ENCODE measurements at regions not wholly inside any gene's neighbourhood (a gene's known extent, or its start where the extent isn't known, plus 50 kb on each side); places are given as distances from the start of the nearest gene placed in this dataset.
A peak's percentile ranks its signal among the peaks of the same experiment; 100 is the strongest.

DNA sequence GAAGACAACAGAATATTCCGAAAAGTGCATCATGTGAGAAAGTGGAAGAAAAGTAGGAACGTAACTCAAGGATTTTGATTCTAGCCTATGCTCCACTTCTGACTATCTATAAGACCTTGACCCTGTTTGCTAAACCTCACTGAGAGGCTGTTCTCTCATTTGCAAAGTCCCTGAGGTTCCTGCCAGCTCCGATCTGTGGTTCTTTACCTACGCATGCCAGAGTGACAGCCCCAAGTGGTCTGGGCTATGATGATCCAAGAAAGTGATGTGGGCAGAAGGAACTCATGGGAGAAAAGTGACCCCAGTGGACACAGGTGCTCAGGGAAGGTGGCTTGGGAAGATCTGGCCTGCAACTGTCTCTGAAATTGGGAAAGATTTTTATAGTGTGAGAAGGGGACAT lies 301.1 kb upstream of the CDH11 start:
- DNase-seq (peak in 1 of 2 donors; percentile 7), ATAC-seq (peak in 3 of 8 donors; percentile 44 to 76 (median 55))
- H3K27ac ChIP-seq: no peak overlapping the region
- H3K4me3 ChIP-seq: no peak overlapping the region
- no peaks in the 10 kb centered on the region for H3K27me3 ChIP-seq
- H3K9me3 ChIP-seq: peaks cover 0 to 9% (median 0%) of the 10 kb centered on the region in 11 donors
- H3K4me1 ChIP-seq: peaks cover 0 to 3% (median 0%) of the 10 kb centered on the region in 9 donors
- WGBS, 2 donors: 59 to 64% methylated on average over 4 of the region's 4 CpGs
- TF ChIP-seq CTCF (IDR thresholded peaks at IDR 0.05): no peak
- intact Hi-C loops (cut with DNase I): no loop called here
- no peaks in the 10 kb centered on the region for H3K36me3 ChIP-seq

GRCh38 chr16:65421596-65421995 lies 299.7 kb upstream of the CDH11 start:
- 87 to 91% methylated on average over 2 of the region's 2 CpGs for WGBS, 2 donors
- H3K27ac ChIP-seq: no peak overlapping the region
- TF ChIP-seq CTCF (IDR thresholded peaks at IDR 0.05): no peak
- H3K4me1 ChIP-seq: peaks cover 0 to 3% (median 0%) of the 10 kb centered on the region in 9 donors
- peaks cover 0 to 9% (median 0%) of the 10 kb centered on the region in 11 donors for H3K9me3 ChIP-seq
- no peaks in the 10 kb centered on the region for H3K36me3 ChIP-seq
- ATAC-seq: no peak
- DNase-seq: no peak
- intact Hi-C loops (cut with DNase I): no loop called here
- H3K27me3 ChIP-seq: no peaks in the 10 kb centered on the region
- no peak overlapping the region for H3K4me3 ChIP-seq

DNA sequence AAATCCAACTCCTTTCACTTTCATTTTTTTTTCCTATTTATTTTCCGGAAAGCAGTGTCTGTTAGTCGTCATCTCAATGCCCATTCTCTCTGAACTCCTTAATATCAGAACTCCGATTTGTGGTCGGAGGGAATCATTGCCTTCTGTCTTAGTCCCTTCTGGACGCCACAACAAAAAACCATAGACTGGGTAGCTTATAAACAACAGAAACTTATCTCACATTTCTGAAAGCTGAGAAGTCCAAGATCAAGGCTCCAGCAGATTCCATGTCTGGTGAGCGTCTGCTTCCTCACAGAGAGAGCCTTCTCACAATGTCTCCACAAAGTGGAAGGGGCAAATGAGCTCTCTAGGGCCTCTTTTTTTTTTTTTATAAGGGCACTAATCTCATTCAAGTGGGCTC lies 296.6 kb upstream of the CDH11 start:
- H3K27ac ChIP-seq: no peak overlapping the region
- DNase-seq (no peak), ATAC-seq (no peak)
- WGBS, 2 donors: 65 to 72% methylated on average over 6 of the region's 6 CpGs
- H3K9me3 ChIP-seq: peaks cover 0 to 9% (median 0%) of the 10 kb centered on the region in 11 donors
- H3K36me3 ChIP-seq: no peaks in the 10 kb centered on the region
- TF ChIP-seq CTCF (IDR thresholded peaks at IDR 0.05): no peak
- H3K27me3 ChIP-seq: no peaks in the 10 kb centered on the region
- H3K4me3 ChIP-seq: no peak overlapping the region
- peaks cover 0 to 5% (median 0%) of the 10 kb centered on the region in 9 donors for H3K4me1 ChIP-seq
- intact Hi-C loops (cut with DNase I): no loop called here

GRCh38 chr16:65415460-65415859 lies 293.6 kb upstream of the CDH11 start:
- Histone ChIP-seq H3K9me3 (peaks cover 0 to 9% (median 0%) of the 10 kb centered on the region in 11 donors), H3K4me3 (no peak overlapping the region), H3K27me3 (no peaks in the 10 kb centered on the region), H3K36me3 (no peaks in the 10 kb centered on the region), H3K4me1 (peaks cover 0 to 5% (median 0%) of the 10 kb centered on the region in 9 donors), H3K27ac (no peak overlapping the region)
- TF ChIP-seq CTCF (IDR thresholded peaks at IDR 0.05): no peak
- intact Hi-C loops (cut with DNase I): no loop called here
- WGBS, 2 donors: 77 to 95% methylated on average over 3 of the region's 3 CpGs
- ATAC-seq: no peak
- DNase-seq: no peak
